ENCODE measurements at regions not wholly inside any gene's neighbourhood (a gene's known extent, or its start where the extent isn't known, plus 50 kb on each side); places are given as distances from the start of the nearest gene placed in this dataset.
A peak's percentile ranks its signal among the peaks of the same experiment; 100 is the strongest.

- H3K27me3 ChIP-seq (ENCODE audit: low read length): peaks cover 24% of the 10 kb centered on the region; the same call in 1 of the 2 replicates
- peaks cover 10% of the 10 kb centered on the region; the same call in 1 of the 2 replicates for H3K4me1 ChIP-seq (ENCODE audit: insufficient read depth, low read length)
- no peak overlapping the region for H3K4me3 ChIP-seq (ENCODE audit: low read length)
- H3K27ac ChIP-seq (ENCODE audit: low read length): no peak overlapping the region
- no peak overlapping the region for H3K9ac ChIP-seq (ENCODE audit: low read length)
- BruUV-seq (replicated peaks): no TSS peak
- no peaks in the 10 kb centered on the region for H3K79me2 ChIP-seq (ENCODE audit: low read length)
- H3K9me3 ChIP-seq (ENCODE audit: low read length): no peaks in the 10 kb centered on the region
- no peak overlapping the region for H2AFZ ChIP-seq (ENCODE audit: low read length)
- DNase-seq (peak; percentile 42), ATAC-seq (peak; percentile 45)
- no peaks in the 10 kb centered on the region for H3F3A ChIP-seq (ENCODE audit: low read length, unreplicated experiment)
- no peaks in the 10 kb centered on the region for H4K20me1 ChIP-seq (ENCODE audit: low read length)
- no peak overlapping the region for H3K4me2 ChIP-seq (ENCODE audit: low read length)
- TF ChIP-seq EZH2phosphoT487 (IDR thresholded peaks at IDR 0.05; ENCODE audit: borderline replicate concordance, low read length) (no peak), EZH2 (IDR thresholded peaks at IDR 0.05; ENCODE audit: low read length, unreplicated experiment) (no peak), CTCF (conservative IDR thresholded peaks at IDR 0.05; ENCODE audit: low read depth, low read length) (no peak)
- POLR2A ChIA-PET (ENCODE audit: unreplicated experiment): no interaction called here
- no peaks in the 10 kb centered on the region for H3K36me3 ChIP-seq (ENCODE audit: low read depth, low read length)
- intact Hi-C loops (cut with micrococcal nuclease): no loop called here
- CTCF ChIA-PET: no interaction called here
- H3K9me2 ChIP-seq (replicated peaks; ENCODE audit: low read length): no peaks in the 10 kb centered on the region
Observed at GRCh38 chr17:77811521-77811920, 147.0 kb upstream of the TNRC6C start.

GRCh38 chr17:77814091-77814772 is 144.3 kb upstream of the TNRC6C start:
- ATAC-seq (no peak), DNase-seq (no peak)
- Histone ChIP-seq H2AFZ (ENCODE audit: low read length) (no peak overlapping the region), H3K4me1 (ENCODE audit: insufficient read depth, low read length) (peaks cover 10% of the 10 kb centered on the region; the same call in 1 of the 2 replicates), H3K9me3 (ENCODE audit: low read length) (no peaks in the 10 kb centered on the region), H3K4me3 (ENCODE audit: low read length) (no peak overlapping the region), H3K9me2 (replicated peaks; ENCODE audit: low read length) (no peaks in the 10 kb centered on the region), H3K4me2 (ENCODE audit: low read length) (no peak overlapping the region), H3K9ac (ENCODE audit: low read length) (no peak overlapping the region), H3F3A (ENCODE audit: low read length, unreplicated experiment) (no peaks in the 10 kb centered on the region), H3K27ac (ENCODE audit: low read length) (no peak overlapping the region), H3K27me3 (ENCODE audit: low read length) (peaks cover 26% of the 10 kb centered on the region), H4K20me1 (ENCODE audit: low read length) (no peaks in the 10 kb centered on the region), H3K79me2 (ENCODE audit: low read length) (no peaks in the 10 kb centered on the region), H3K36me3 (ENCODE audit: low read depth, low read length) (no peaks in the 10 kb centered on the region)
- CTCF ChIA-PET: no interaction called here
- POLR2A ChIA-PET (ENCODE audit: unreplicated experiment): no interaction called here
- BruUV-seq (replicated peaks): no TSS peak
- intact Hi-C loops (cut with micrococcal nuclease): no loop called here
- TF ChIP-seq EZH2 (IDR thresholded peaks at IDR 0.05; ENCODE audit: low read length, unreplicated experiment) (no peak), CTCF (conservative IDR thresholded peaks at IDR 0.05; ENCODE audit: low read depth, low read length) (no peak), EZH2phosphoT487 (IDR thresholded peaks at IDR 0.05; ENCODE audit: borderline replicate concordance, low read length) (no peak)

GRCh38 chr17:77815127-77815905 is 143.2 kb upstream of the TNRC6C start:
- DNase-seq (no peak), ATAC-seq (no peak)
- no peak overlapping the region for H3K4me2 ChIP-seq (ENCODE audit: low read length)
- CTCF ChIA-PET: no interaction called here
- TF ChIP-seq EZH2 (IDR thresholded peaks at IDR 0.05; ENCODE audit: low read length, unreplicated experiment) (no peak), EZH2phosphoT487 (IDR thresholded peaks at IDR 0.05; ENCODE audit: borderline replicate concordance, low read length) (no peak), CTCF (conservative IDR thresholded peaks at IDR 0.05; ENCODE audit: low read depth, low read length) (no peak)
- H3K79me2 ChIP-seq (ENCODE audit: low read length): no peaks in the 10 kb centered on the region
- no peak overlapping the region for H2AFZ ChIP-seq (ENCODE audit: low read length)
- H3F3A ChIP-seq (ENCODE audit: low read length, unreplicated experiment): no peaks in the 10 kb centered on the region
- no peak overlapping the region for H3K9ac ChIP-seq (ENCODE audit: low read length)
- H3K27me3 ChIP-seq (ENCODE audit: low read length): peaks cover 26% of the 10 kb centered on the region
- peaks cover 10% of the 10 kb centered on the region; the same call in 1 of the 2 replicates for H3K4me1 ChIP-seq (ENCODE audit: insufficient read depth, low read length)
- no peaks in the 10 kb centered on the region for H3K9me2 ChIP-seq (replicated peaks; ENCODE audit: low read length)
- intact Hi-C loops (cut with micrococcal nuclease): no loop called here
- no peak overlapping the region for H3K27ac ChIP-seq (ENCODE audit: low read length)
- H3K36me3 ChIP-seq (ENCODE audit: low read depth, low read length): no peaks in the 10 kb centered on the region
- POLR2A ChIA-PET (ENCODE audit: unreplicated experiment): no interaction called here
- BruUV-seq (replicated peaks): no TSS peak
- H4K20me1 ChIP-seq (ENCODE audit: low read length): no peaks in the 10 kb centered on the region
- H3K9me3 ChIP-seq (ENCODE audit: low read length): no peaks in the 10 kb centered on the region
- no peak overlapping the region for H3K4me3 ChIP-seq (ENCODE audit: low read length)

Measured in PC-3 (cell line).